DMS53 treated with DMSO at 0.1 percent for 48 hours (cell line): ENCODE measurements at regions not wholly inside any gene's neighbourhood (a gene's known extent, or its start where the extent isn't known, plus 50 kb on each side); places are given as distances from the start of the nearest gene placed in this dataset.

Experiments
- DNase-seq: peaks from one replicate; lab custom pipeline; 2025; ENCODE audit not compliant: unreplicated experiment; lab: John Stamatoyannopoulos, UW

- DNase-seq, result no peak
These were observed 1286.7 kb downstream of the TBC1D22A start for GRCh38 chr22:48049116-48049515.

- no peak for DNase-seq
These were observed 1285.5 kb downstream of the TBC1D22A start for GRCh38 chr22:48047722-48048500.

DNA sequence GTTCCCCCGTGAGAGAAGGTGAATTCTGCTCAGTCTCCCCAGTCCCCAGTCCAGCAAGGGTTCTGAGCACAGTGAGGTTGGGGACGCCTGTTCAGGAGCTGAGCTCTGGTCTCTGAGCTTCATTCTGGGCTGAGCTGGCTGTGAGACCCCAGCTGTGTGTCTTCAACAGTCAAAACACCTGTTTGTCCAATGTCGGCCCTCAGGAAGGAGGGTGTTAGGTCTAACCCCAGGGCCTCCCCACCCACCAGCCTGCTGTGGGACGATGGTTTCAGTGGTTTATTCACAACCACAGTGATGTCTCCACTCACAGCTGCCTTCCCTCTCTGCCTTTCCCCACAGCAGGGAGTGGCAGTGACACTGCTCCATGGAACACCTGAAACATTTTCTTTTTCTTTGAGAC, 1282.9 kb downstream of the TBC1D22A start:
- no peak for DNase-seq

GRCh38 chr22:48044487-48045060, 1282.1 kb downstream of the TBC1D22A start:
- DNase-seq, result no peak

DNA sequence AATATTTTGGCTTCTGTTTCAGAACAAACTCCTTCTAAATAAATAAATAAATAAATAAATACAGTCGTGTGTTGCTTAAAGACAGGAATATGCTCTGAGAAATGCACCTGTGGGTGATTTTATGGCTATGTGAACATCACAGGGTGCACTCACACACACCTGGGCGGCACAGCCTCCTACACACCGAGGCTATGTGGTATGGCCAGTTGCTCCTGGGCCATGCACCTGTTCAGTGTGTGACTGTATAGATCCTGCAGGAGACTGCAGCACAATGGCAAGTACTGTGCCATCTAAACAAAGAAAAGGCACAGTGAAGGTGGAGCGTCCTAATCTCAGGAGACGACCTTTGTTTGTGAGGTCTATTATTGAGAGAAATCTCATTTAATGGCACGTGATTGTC, 1281.1 kb downstream of the TBC1D22A start:
- no peak for DNase-seq

- DNase-seq, result no peak
These were observed 1280.4 kb downstream of the TBC1D22A start for GRCh38 chr22:48042621-48043395.

DNA sequence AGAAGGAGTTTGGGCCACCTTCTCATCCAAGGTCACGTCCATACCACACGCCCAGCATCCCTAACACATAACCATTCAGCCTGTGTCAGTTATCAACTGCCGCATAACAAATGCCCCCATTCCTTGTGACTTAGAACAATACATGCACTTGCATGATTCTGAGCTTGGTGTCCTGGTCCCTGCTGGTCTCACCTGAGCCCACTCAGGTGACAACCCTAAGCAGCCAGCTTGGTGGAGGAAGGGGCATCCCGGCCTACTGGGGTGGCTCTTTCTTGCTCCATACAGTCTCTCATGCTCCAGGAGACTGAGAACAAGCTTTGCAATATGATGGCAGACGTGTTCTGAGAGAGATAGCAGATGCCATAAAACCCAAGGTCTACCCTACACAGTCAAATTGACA, 1276.9 kb downstream of the TBC1D22A start:
- no peak for DNase-seq

GRCh38 chr22:48037618-48038017, 1275.2 kb downstream of the TBC1D22A start:
- DNase-seq, result no peak

GRCh38 chr22:48035897-48036296, 1273.4 kb downstream of the TBC1D22A start:
- no peak for DNase-seq

DNA sequence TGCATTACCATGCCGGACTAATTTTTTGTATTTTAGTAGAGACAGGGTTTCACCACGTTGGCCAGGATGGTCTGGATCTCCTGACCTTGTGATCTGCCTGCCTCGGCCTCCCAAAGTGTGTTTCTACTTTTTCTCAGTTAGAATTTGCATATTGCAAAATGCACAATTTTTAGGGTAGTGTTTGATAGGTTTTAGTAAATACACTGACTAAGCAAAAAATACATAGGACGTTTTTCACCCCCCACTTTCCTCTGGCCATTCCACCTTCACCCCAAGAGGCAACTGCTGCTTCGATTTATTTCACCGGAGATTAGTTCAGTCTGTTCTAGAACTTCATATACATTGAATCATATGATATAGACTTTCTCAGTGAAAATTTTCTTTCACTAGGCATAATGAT, 1269.1 kb downstream of the TBC1D22A start:
- DNase-seq, result no peak

DNA sequence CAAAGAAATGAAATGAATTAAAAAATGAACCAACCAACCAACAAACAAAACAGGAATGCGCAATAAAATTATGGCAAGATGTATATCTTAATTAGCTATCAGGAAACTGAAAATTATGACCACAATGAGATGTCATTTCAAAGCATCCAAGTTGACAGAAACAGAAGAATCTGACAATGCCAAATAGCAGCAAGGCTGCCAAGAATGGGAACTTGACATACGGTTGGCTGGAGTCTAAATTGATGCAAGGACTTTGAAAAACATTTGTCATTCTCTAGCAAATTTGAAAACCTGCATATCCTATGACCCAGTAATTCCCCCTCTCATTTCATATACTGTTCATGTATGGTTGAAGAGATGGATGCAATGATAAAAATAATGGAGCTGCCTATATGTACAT, 1262.6 kb downstream of the TBC1D22A start:
- DNase-seq, result no peak

GRCh38 chr22:48021991-48022401, 1259.5 kb downstream of the TBC1D22A start:
- no peak for DNase-seq

DNA sequence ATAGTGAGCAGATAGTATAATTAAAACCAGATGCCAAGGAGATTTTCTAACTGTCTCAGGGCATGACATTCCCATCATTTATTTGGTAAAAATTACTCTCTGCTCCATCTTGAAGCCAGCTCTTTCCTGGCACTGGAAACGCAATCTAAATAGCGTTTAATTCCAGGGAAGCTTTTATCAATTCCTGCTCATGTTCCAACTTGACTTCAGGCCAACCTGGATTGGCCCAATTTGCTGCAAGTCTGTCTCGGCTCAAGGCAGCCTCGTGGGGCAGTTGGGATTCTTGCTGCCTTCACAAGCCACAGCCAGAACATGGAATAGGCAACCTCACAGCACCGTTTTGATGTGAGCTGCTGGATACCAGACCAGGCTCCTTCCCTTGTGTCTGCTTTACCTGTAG, 1255.9 kb downstream of the TBC1D22A start:
- DNase-seq, result no peak

- DNase-seq, result no peak
These were observed 1253.3 kb downstream of the TBC1D22A start for GRCh38 chr22:48015701-48016100.

- DNase-seq, result no peak
These were observed 1242.5 kb downstream of the TBC1D22A start for GRCh38 chr22:48004936-48005335.

GRCh38 chr22:48004038-48004437, 1241.6 kb downstream of the TBC1D22A start:
- DNase-seq, result no peak

GRCh38 chr22:48001101-48001500, 1238.7 kb downstream of the TBC1D22A start:
- DNase-seq, result no peak

DNA sequence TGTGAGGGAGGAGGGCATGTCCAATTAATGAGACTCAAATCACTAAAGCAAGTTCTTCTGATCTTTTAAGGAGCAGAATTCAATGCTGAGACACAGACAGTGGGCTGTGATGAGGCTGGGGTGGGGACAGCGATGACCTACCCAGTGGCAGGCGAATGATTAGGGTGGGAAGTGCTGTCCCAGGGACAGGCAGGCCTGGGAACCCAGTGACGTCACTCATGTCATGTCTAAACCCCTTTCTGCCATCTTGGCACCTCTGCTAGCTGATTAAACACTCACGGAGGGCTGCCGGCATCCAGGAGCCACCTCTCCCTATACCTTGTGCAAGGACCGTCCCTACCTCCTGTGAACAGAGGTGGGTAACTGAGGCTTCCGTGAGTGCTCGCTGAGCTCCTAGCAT, 1235.2 kb downstream of the TBC1D22A start:
- DNase-seq, result no peak

DNA sequence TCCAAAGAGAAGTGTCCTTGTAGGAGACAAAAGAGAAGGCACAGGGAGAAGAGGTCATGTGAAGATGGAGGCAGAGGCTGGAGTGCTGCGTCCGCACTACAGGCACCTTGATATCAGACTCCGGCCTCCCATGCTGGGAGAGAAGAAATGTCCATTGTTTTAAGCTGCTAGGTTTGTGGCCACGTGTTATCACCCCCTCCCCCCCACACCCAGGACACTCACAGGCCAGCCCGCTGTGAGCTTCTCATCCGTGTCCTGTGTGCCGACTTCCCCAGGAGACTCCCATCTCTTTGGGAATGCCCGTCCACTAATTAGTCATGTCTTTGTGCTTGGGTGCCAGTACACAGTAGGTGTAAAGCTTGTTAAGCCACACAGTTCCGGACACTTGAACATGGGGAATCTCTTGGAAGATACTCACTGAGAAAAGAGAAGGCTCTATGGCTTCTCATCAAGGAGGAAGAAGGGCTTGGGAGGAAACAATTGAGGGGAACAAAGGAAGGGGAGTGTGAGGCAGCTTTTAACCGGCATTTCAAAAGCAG, 1234.7 kb downstream of the TBC1D22A start:
- DNase-seq, result no peak

- no peak for DNase-seq
These were observed 1234.0 kb downstream of the TBC1D22A start for GRCh38 chr22:47996446-47996857.

GRCh38 chr22:47995718-47996117, 1233.3 kb downstream of the TBC1D22A start:
- DNase-seq, result no peak

- no peak for DNase-seq
These were observed 1232.8 kb downstream of the TBC1D22A start for GRCh38 chr22:47995264-47995627.
